Caco-2 (cell line): ENCODE measurements at regions not wholly inside any gene's neighbourhood (a gene's known extent, or its start where the extent isn't known, plus 50 kb on each side); places are given as distances from the start of the nearest gene placed in this dataset.

ENCODE experiments used
- BruUV-seq: library from RNA; stranded (reverse); fragments of 400-500 nt; replicated peaks from 2 replicates; lab custom pipeline; 2021; lab: Mats Ljungman, UMichigan
- CTCF ChIA-PET: fragments of 300-600 bp; sonication (Branson Sonifier 250); formaldehyde crosslinking; loops from one replicate; lab custom pipeline; 2022; ENCODE audit warnings: antibody characterized with exemption; lab: Charles Lee
- POLR2A ChIA-PET: fragments of 300-600 bp; sonication (Branson Sonifier 250); formaldehyde crosslinking; loops from one replicate; lab custom pipeline; 2022; ENCODE audit warnings: antibody characterized with exemption; lab: Charles Lee
- DNase-seq, 2 experiments: peaks; one replicate each; pipeline versions ENCODE4 v3.0.0 to v3.0.0-alpha.2; 2020 to 2022
- H3K27me3 ChIP-seq: replicated peaks from 2 replicates; pipeline ENCODE4 v1.6.0; 2011; ENCODE audit warnings: low read length; ENCODE audit not compliant: control insufficient read depth, insufficient read depth
- H3K36me3 ChIP-seq: 2 replicates; pipeline ENCODE4 v1.5.1; 2011; ENCODE audit warnings: low read length; ENCODE audit not compliant: control insufficient read depth, insufficient read depth
- H3K4me1 ChIP-seq: fragments of 250-450 bp; sonication (Bioruptor Pico); 2 replicates; pipeline ENCODE4 v1.5.1; 2020; ENCODE audit warnings: mild to moderate bottlenecking
- H3K4me3 ChIP-seq: 2 replicates; pipeline ENCODE4 v1.5.1; 2011; ENCODE audit warnings: low read depth, mild to moderate bottlenecking, control low read depth, low read length
- H3K9me3 ChIP-seq: fragments of 250-450 bp; sonication (Bioruptor Pico); 2 replicates; pipeline ENCODE4 v1.5.1; 2020; ENCODE audit warnings: mild to moderate bottlenecking, moderate library complexity
- H3K27ac Mint-ChIP-seq: one replicate; pipeline ENCODE4 v1.8.0; 2022; ENCODE audit warnings: mixed read lengths; ENCODE audit not compliant: unreplicated experiment
- H3K27me3 Mint-ChIP-seq: one replicate; pipeline ENCODE4 v1.8.0; 2022; ENCODE audit warnings: mixed read lengths; ENCODE audit not compliant: insufficient read depth, unreplicated experiment
- H3K36me3 Mint-ChIP-seq: one replicate; pipeline ENCODE4 v1.8.0; 2022; ENCODE audit warnings: mild to moderate bottlenecking, mixed read lengths; ENCODE audit not compliant: insufficient read depth, unreplicated experiment
- H3K4me1 Mint-ChIP-seq: one replicate; pipeline ENCODE4 v1.8.0; 2022; ENCODE audit warnings: low read depth, mixed read lengths; ENCODE audit not compliant: unreplicated experiment
- H3K4me3 Mint-ChIP-seq: one replicate; pipeline ENCODE4 v1.8.0; 2022; ENCODE audit warnings: mild to moderate bottlenecking, moderate library complexity, mixed read lengths; ENCODE audit not compliant: unreplicated experiment
- H3K9me3 Mint-ChIP-seq: one replicate; pipeline ENCODE4 v1.8.0; 2022; ENCODE audit warnings: mixed read lengths; ENCODE audit not compliant: unreplicated experiment
- intact Hi-C: fragments of 100-400 bp; cut with micrococcal nuclease; formaldehyde crosslinking; loops from one replicate; pipeline ENCODE4 v1.10.0; 2022; ENCODE audit not compliant: unreplicated experiment
- TF ChIP-seq, protein P1 (sequence below), 2 experiments: fragments of 200-600 bp in 1 of 2; IDR thresholded peaks; 1 replicate in 1 of 2; 2 replicates in 1 of 2; pipeline versions ENCODE4 v1.5.1 to v1.8.0; 2011 to 2022; ENCODE audit warnings: antibody characterized with exemption in 1 of 2, control low read depth in 1 of 2, inconsistent platforms in 1 of 2, low read depth in 1 of 2, low read length in 1 of 2, mild to moderate bottlenecking in 1 of 2, moderate library complexity in 1 of 2; ENCODE audit not compliant: insufficient read depth in 1 of 2, severe bottlenecking in 1 of 2, unreplicated experiment in 1 of 2

DNA sequence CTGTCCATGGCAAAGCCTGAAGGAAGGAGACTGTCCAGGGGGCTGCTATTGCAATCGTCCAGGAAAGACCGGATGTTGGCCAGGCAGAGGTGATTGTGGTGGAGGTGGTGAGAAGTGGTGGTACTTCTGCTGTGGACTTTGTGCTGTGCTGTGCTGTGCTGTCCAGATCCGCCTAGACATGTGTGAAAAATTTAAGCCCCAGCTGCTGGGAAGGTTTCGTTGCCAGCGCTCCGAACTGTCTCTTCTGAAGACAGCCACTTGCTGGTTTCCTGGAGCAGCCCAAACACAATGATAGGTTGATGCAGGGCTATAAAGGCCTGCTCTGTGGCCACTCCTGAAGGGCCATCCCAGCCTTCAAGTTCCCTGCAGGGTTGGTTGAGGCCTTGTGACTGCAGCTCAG, 223.0 kb upstream of the MPDZ start:
- POLR2A ChIA-PET, result no interaction called here

DNA sequence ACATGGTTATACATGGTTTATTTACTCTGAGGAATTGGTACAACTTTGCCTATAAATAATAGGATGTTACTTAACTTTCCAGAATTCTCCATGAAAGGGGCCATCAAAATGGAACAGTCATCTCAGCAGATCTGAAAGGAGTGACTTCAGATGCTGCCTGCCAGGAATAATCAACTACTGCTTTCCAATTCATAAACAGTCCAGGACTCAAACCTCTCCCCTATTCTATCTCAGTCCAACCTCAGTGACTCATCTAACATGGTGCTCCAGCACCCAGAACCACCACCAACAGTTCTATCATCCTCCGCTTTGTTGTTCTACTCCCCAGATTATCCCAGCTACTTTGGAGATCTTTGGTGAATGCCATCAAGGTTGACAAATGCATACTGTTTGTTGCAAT, 221.5 kb upstream of the MPDZ start:
- no peaks in the 10 kb centered on the region for H3K36me3 Mint-ChIP-seq
- no peak overlapping the region for H3K4me3 Mint-ChIP-seq
- Histone ChIP-seq H3K27me3 (no peaks in the 10 kb centered on the region), H3K4me3 (no peak overlapping the region), H3K36me3 (no peaks in the 10 kb centered on the region), H3K9me3 (no peaks in the 10 kb centered on the region), H3K4me1 (no peaks in the 10 kb centered on the region)
- no peaks in the 10 kb centered on the region for H3K27me3 Mint-ChIP-seq
- BruUV-seq, result no TSS peak
- TF ChIP-seq, protein P1, sequence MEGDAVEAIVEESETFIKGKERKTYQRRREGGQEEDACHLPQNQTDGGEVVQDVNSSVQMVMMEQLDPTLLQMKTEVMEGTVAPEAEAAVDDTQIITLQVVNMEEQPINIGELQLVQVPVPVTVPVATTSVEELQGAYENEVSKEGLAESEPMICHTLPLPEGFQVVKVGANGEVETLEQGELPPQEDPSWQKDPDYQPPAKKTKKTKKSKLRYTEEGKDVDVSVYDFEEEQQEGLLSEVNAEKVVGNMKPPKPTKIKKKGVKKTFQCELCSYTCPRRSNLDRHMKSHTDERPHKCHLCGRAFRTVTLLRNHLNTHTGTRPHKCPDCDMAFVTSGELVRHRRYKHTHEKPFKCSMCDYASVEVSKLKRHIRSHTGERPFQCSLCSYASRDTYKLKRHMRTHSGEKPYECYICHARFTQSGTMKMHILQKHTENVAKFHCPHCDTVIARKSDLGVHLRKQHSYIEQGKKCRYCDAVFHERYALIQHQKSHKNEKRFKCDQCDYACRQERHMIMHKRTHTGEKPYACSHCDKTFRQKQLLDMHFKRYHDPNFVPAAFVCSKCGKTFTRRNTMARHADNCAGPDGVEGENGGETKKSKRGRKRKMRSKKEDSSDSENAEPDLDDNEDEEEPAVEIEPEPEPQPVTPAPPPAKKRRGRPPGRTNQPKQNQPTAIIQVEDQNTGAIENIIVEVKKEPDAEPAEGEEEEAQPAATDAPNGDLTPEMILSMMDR (IDR thresholded peaks at IDR 0.05; ENCODE audit: insufficient read depth in 1 of 2, low read depth in 1 of 2, low read length in 1 of 2, severe bottlenecking in 1 of 2, unreplicated experiment in 1 of 2), result no peak
- H3K9me3 Mint-ChIP-seq, result no peaks in the 10 kb centered on the region
- H3K27ac Mint-ChIP-seq, result no peak overlapping the region
- no peaks in the 10 kb centered on the region for H3K4me1 Mint-ChIP-seq
- ChIA-PET CTCF (no interaction called here), POLR2A (no interaction called here)
- intact Hi-C loops, result no loop called here
- DNase-seq, result no peak

More for the DNA sequence above, 223.0 kb upstream of the MPDZ start:
- intact Hi-C loops, result no loop called here
- H3K36me3 Mint-ChIP-seq, result no peaks in the 10 kb centered on the region
- H3K27me3 Mint-ChIP-seq, result no peaks in the 10 kb centered on the region
- CTCF ChIA-PET, result no interaction called here
- no peak for DNase-seq
- Histone ChIP-seq H3K27me3 (no peaks in the 10 kb centered on the region), H3K4me1 (no peaks in the 10 kb centered on the region), H3K9me3 (no peaks in the 10 kb centered on the region), H3K4me3 (no peak overlapping the region), H3K36me3 (no peaks in the 10 kb centered on the region)
- no peak overlapping the region for H3K27ac Mint-ChIP-seq
- no peaks in the 10 kb centered on the region for H3K9me3 Mint-ChIP-seq
- no TSS peak for BruUV-seq
- H3K4me3 Mint-ChIP-seq, result no peak overlapping the region
- TF ChIP-seq, protein P1 (IDR thresholded peaks at IDR 0.05; ENCODE audit: insufficient read depth in 1 of 2, low read depth in 1 of 2, low read length in 1 of 2, severe bottlenecking in 1 of 2, unreplicated experiment in 1 of 2), result no peak
- H3K4me1 Mint-ChIP-seq, result no peaks in the 10 kb centered on the region

DNA sequence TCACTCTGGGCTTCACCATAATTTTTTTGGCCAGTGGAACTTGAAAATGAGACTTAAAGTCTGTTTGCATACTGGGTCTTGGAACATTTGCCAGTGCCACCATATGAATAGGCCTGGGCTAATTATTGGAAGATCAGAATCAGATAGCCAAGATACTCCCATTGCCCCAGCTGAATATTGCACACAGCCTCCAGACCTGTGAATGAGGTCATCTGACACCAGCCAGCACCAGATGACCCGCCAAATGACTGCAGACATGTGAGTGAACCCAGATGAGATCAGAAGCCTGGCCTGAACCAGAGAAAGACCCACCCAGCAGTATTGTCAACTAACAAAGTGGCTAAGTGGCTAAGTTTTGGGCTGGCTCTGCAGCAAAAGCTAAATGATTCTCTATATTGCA, 220.5 kb upstream of the MPDZ start:
- BruUV-seq, result no TSS peak
- CTCF ChIA-PET, result no interaction called here
- no peaks in the 10 kb centered on the region for H3K36me3 Mint-ChIP-seq

More for the DNA sequence above, 220.5 kb upstream of the MPDZ start:
- H3K27me3 ChIP-seq, result no peaks in the 10 kb centered on the region
- no peak for DNase-seq
- TF ChIP-seq, protein P1 (IDR thresholded peaks at IDR 0.05; ENCODE audit: insufficient read depth in 1 of 2, low read depth in 1 of 2, low read length in 1 of 2, severe bottlenecking in 1 of 2, unreplicated experiment in 1 of 2), result no peak
- no peaks in the 10 kb centered on the region for H3K27me3 Mint-ChIP-seq
- no peaks in the 10 kb centered on the region for H3K4me1 Mint-ChIP-seq
- POLR2A ChIA-PET, result no interaction called here
- no peak overlapping the region for H3K4me3 Mint-ChIP-seq
- no peak overlapping the region for H3K4me3 ChIP-seq
- no peaks in the 10 kb centered on the region for H3K9me3 ChIP-seq
- H3K9me3 Mint-ChIP-seq, result no peaks in the 10 kb centered on the region
- H3K27ac Mint-ChIP-seq, result no peak overlapping the region
- intact Hi-C loops, result no loop called here
- no peaks in the 10 kb centered on the region for H3K36me3 ChIP-seq
- no peaks in the 10 kb centered on the region for H3K4me1 ChIP-seq
